ENCODE measurements at regions not wholly inside any gene's neighbourhood (a gene's known extent, or its start where the extent isn't known, plus 50 kb on each side); places are given as distances from the start of the nearest gene placed in this dataset.

DNA sequence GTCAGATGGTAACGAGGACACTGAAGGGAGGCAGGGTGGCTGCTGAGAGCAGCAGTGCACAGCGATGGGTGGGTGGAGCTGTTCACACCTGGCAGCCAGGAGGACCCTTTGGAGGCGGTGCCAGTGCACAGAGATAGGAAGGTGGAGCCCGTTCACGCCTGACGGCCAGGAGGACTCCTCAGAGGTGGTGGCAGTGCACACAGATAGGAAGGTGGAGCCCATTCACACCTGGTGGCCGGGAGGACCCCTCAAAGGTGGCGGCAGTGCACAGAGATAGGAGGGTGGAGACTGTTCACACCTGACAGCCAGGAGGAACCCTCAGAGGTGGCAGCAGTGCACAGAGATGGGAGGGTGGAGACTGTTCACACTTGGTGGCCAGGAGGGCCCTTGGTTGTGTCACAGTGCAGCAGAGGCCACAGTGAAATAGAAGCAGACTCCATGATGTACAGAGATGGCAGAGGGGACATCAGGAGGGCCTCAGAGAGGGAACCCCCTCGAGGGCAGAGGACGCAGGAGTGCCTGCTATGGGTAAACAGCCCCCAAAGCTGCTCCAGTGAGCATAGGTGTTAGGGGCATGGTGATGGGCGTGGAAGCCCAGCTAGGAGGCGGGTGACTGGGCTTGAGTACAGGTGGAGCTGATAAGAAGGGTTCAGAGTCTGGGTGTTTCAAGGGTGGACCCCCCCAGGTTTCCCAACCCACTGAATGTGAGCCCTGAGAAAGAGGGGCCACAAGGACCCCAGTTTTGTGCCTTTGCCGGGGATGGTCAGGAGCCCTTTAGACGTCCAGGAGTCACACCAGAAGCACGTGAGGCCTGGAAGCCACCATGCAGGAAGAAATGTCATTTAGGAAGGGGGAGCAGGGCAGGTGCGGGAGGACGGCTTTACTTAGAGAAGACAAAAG, 566.7 kb downstream of the BRD1 start:
- DNase-seq (ENCODE audit: low spot score): no peak

DNA sequence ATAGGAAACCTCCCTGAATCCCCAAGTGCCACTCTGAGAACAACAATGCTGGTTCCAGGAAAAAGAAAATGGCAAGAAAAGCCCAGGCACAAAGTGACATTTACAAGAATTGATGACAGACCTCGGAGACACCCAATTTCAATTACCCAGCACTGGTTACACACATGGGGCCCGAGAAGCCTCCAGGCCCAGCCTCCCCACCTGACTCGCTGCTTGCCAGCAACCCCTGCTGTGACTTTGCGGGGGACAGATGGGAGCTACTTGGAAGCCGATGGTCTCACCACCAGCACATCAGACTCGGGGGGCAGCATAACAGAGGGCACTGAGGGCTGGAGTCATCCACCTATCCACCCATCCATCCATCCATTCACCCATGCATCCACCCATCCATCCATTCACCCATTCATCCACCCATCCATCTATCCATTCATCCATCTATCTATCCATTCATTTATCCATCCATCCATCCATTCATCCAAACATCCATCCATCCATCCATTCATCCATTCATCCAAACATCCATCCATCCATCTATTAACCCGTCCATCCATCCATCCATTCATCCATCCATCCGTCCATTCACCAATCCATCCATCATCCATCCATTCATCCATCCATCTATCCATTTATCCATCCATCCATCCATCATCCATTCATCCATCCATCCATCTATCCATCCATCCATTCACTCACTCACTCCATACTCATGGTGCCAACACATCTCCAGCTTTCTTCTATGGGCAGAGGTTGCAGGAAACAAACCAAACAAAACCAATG, 567.6 kb downstream of the BRD1 start:
- DNase-seq (ENCODE audit: low spot score): no peak

DNA sequence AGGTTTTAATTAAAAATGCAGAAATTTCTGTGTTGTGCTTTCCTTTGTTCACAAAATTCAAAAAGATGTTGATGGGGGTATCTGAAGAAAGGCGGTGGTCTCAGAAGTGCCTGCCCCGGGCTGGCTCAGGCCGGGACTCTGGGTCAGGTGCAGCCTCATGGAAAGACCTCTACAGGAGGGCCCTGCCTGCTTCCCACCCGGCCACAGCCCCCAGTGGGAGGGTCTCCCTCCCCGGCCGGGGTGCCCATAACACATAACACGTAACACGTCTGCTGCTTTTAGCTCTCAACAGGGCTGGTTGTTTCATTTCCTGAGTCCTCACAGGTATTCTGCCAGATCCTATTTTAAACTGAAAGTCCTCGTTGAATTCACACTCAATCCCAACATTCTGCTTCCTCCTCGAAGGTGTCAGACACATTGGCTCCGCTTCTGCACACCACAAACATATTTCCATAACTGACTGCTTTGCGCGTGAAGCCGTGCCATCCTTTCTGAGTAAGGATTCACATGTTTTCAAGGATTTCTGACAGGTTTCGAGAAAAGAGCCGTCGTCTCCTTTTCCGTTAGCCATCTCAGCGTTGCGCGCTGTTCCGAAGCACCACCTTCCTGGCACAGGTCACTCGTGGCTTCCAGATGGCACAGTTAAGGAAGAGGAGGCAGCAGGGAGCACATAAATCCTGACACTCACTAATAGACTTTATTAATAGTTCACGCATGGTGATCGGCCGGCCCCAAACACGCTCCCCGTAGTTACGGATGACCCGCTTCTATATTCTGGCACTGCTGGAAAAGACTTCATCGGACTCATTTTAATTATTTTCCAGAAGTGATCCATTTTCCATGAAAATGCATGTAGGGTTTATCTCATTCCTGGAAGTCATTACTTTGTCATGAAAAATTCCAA, 569.3 kb downstream of the BRD1 start:
- DNase-seq (ENCODE audit: low spot score): no peak

DNA sequence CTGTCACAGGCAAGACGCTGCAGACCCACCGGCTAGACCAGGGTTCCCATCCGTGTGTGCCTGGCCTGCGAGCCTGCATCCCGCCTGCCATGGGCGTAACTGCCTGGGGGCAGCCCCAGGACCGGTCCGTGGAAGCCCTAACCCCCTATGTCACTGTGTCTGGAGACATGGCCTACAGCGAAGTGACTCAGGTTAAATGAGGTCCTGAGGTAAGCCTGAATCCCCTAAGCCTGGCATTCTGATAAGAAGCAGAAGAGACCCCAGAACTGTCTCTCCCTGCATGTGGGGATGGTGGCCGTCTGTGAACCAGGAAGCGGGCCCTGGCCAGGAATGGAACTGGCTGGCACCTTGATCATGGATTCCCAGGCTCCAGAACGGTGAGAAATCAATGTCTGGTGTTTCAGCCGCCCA, 570.1 kb downstream of the BRD1 start:
- no peak for DNase-seq (ENCODE audit: low spot score)

DNA sequence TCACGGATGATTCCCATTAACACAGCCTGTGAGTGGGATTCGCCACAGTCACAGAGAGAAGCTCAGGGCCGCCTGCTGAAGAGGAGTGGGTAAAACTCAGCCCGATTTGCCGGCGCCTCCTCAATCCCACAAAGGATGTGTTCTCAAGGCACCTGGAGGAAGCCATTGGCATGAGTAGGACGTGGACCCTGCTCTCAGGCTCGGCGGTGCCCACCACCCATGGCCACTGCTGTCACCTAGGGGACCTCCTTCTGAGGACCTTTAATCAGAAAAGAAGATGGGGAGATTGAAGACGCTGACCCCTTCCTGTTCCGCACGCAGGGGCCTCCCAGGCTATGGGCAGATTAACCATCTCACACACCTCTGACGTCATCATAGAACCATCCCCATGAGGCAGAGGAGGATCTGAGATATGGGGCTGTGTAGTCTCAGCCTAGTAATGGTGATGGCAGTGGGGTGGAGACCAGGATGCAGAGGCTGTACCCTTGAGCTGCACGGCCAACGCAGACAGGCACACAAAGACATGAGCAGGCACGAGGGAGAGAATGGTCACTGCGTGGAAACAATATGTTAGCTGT, 571.8 kb downstream of the BRD1 start:
- DNase-seq (ENCODE audit: low spot score): no peak

DNA sequence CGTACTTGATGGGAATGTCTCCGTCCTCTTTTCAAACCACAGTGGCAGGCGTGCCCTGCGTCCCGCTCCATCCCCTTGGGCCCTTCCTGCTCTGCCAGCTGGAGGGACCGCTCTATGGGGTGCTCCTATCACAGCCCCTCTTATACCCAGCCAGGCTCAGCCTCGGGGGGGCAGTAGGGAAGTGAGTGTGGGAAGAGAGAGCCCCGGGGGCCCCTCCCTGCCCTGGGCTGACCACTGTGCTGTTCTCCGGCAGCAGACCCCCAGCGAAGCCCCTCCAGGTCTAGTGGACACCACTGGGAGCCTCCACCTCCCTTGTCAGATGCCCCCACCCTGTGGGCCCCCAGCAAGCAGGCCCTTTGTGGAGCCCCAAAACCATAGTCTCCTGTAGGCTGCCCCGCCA, 572.5 kb downstream of the BRD1 start:
- DNase-seq (ENCODE audit: low spot score): no peak

DNA sequence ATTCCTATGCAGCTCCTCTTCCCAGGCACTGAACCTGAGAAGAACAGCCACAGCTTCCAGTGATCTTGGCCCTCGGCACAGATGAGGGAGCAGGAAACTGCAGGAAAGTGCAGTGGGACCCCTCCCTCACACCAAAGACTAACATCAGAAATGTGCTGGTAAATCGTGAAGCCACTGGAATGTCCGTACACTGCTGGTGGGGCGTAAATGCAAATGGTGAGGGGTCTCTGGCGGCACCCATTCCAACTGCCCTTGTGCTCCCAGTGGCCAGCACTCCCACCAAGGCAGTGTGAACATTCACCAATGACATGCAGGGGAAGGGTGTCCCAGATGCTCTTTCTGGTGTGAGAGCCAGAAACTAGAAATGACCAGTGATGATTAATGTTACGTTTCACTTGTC, 574.0 kb downstream of the BRD1 start:
- no peak for DNase-seq (ENCODE audit: low spot score)

DNA sequence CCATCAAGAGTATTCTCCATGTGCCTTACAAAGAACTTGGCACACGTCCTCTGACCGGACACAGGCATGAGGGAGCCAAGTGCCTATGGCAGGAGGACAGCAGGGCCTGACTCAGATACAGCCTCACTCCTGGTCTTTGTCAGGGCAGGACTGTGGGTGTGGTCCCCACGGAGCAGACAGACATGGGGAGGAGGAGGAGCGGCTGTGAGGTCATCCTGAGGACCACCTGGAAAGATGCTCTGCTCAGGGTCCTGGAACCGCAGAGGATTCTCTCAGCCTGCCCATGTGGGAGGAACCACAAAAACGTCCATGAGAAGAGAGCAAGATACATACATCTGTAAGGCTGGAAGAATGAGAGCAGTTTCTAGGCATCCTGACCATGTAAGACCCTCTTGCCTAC, 576.3 kb downstream of the BRD1 start:
- no peak for DNase-seq (ENCODE audit: low spot score)

DNA sequence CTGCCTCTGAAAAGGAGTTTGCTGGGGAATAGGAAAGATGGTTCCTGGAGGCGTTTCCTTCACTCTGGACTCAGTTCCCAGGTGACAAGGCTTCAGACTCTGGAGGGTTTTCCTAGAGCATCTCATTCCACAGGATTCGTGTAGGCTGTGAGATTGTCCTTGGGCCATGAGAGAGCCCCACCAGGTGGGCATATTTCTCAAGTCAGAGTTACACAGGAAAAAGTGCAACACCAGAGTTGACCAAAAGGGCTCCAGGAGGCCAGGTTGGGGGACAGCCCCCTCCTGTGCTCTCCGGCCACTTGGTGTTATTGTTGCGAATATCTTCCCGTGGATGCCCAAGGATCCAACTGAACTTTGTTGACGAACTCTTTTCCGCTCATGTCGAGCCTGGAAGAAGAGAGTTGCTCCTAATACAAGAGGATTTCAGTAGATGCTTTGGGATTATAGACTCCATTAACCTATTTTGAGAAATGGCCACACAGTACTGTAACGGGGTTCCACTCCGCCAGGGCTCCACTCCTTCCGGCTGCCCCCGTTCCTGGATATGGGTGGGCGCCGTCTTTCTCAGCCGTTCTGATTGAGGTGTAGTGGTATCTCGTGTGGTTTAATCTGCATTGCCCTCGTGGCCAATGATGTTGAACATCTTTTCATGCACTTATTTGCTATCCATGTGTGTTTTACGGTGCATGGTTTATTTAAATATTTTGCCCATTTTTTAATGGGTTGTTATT, 580.3 kb downstream of the BRD1 start:
- no peak for DNase-seq (ENCODE audit: low spot score)

DNA sequence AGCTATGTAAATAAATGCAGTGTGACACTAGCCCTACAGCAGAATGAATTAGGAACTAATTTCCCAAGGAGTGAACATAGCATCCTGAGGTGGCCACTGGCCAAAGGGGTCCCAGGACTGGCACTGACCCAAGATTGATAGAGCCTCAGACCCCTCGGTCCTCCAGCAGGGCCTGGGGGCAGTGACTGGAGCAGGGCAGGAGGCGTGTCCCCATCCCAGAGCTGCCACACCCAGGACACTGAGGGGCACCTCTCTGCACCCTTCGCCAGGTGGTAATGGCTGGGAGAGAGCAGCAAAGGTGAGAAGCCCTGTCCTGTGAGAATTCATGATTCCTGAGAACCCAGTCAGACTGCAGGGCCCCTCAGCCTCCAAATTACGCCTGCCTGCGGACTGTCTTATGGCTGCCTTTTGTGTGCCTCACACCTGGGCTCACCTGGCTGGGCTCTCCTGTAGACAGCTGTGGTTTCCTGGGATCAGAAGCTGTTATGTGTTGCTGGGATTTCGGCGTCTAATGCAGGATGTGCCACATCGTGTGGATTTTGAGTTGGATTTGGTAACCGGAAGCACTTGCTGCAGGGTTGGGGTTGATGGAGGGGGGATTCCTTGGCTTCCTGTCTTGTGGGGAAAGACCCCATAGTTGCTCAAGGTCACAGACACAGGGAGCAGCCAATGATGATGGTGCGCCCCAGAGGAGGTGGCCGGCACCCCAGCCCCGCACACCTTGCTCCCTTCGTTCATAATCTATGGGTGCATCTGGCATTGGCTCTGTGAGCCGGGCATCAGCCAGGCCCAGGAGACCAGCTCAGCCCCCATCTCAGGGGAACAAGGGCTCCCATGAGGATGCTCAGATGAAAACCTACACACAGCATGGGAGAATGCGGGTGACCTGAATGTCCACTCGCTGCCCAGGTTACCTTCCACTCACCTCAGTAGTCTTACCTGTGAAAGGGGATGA, 582.9 kb downstream of the BRD1 start:
- no peak for DNase-seq (ENCODE audit: low spot score)

DNA sequence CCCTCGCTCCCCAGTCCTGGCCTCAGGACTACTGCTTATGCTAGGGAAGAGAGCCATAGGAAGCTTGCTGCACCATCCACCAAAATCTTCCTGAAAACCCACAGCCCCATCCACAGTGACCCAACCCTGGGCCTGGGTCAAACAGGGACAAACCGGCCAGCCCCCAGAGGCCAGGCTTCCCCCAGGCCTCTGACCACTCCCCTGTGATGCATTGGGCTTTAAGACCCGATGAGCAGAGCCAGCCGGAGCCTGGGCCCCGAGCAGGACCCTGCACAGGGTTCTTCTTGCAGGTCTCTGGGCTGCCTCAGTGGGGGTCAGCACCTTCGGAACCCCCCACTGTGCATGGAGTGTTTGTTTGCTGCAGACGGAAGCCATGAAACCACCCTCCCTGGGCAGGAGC, 583.7 kb downstream of the BRD1 start:
- no peak for DNase-seq (ENCODE audit: low spot score)

DNA sequence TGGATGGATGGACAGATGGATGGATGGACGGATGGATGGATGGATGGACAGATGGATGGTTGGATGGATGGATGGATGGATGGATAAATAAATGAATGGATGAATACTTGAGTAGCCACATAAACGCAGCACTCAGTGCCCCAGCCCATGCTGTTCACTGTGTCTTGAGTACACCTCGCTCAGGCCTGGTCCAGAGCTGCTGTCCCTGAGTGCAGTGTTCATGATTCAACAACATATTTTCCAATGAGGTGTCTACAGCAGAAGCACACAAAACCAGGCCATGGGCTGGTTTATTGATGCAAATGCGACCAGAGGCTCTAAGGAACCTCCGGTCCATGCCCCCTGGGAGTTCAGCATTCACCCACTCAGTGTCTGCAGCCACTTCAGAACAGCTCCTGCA, 584.3 kb downstream of the BRD1 start:
- DNase-seq (ENCODE audit: low spot score): no peak

DNA sequence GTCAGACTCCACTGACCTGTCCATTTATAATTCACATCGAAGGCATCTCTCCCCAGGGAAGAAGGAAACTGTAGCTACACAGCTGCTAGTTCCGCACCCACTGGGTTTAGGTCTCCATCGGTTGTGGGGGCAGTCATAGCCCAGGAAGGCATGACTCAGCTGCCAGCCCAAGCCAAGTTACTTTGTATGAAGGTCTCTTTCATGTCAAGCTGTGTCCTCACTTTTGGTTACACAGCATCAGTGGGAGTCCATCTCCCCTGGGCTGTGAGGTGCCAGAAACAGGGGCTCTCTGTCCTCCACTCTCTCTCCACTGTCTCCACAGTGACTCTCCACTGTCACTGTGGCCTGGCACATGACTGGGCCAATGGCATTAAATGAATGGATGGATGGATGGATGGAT, 585.2 kb downstream of the BRD1 start:
- no peak for DNase-seq (ENCODE audit: low spot score)

DNA sequence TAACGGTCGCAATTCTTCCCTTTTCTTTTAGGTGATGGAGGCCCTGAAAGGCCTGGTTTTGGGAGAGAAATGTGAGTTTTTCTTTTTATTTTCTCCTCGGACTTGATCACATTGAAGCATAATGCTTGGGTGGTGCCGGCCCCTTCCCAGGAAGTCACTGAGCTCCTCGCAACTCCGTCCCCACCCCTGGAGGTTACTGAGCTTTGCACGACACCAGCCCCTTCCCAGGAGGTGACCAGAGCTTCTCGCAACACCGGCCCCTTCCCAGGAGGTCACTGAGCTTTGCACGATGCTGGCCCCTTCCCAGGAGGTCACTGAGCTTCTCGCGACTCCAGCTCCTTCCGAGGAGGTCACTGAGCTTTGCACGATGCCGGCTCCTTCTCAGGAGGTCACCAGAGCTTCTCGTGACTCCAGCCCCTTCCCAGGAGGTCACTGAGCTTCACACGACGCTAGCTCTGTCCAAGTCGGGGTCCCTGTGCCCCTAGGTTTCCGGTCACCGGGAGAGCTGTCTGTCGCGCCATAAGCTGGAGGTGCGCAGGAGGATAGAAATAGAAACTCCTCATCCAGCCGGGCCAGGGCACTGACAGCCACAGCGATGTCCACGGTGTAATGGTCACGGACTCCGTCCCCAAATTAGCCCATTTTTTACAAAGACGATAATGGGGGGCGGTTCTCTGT, 586.4 kb downstream of the BRD1 start:
- no peak for DNase-seq (ENCODE audit: low spot score)

DNA sequence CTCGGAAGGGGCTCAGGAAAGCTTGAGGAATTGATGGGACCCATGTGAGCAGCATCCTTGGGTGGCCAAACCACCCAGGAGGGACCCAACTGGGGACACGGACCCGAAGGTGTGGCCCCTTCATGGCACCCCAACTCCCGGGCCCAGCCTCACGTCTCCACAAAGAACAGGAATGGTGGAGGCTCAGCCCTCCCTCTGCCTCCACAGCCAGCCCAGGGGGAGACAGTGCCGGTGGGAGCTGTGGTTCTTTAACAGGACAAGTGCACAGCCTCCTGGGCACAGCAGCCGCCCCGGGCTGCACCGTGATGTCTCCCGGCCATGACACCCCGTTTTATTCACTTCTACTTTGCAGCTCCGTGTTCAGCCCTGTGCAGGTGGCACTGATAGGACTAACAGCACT, 587.2 kb downstream of the BRD1 start:
- no peak for DNase-seq (ENCODE audit: low spot score)

DNA sequence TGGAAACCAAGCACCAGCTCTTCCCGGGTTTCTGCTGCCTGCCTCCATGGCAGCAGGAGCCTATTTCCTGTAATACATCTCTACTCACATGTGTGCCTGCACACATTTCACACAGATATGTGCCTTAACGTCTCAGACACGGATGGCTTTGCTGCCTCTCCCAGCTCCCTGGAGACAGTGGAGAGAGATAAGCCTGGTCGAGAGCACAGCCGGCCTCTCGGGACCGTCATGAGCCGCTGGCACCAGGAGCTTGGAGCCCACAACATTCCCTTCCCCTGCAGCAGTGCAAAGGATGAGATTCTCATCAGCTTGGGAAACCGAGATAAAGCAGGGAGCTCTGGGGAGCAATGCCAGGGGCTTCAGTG, 587.7 kb downstream of the BRD1 start:
- no peak for DNase-seq (ENCODE audit: low spot score)

DNA sequence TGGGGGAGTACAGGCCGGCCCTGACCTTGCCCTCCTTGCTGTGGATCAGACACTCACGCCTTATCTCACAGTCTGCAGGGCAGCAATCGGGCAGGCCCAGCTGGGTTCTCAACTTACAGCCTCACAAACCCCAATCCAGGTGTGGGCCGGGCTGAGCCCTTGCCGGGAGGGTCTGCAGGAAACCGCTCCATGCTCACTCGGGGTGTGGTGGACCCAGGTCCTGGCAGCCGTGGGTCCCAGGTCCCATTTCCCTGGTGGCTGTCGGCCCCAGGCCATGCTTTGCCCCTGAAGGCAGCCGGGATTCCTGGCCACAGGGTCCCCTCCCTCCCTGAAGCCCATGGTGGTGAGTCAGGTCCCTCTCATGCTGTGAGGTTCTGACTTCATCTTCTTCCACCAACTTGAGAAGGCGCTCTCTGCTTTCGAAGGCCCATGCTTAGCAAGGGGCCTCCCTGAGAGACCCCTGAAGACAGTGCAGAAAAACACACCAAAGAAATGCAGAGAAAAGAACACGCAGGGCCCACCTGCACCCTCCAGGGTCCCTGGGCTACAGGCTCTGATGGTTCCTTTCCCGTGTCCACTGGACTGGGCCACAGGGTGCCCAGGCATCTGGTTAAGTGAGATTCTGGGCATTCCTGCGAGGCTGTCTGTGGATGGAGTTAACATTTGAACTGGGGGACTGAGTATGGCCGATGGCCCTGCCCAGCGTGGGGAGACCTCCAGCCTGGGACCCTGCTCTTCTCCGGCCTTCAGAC, 588.2 kb downstream of the BRD1 start:
- no peak for DNase-seq (ENCODE audit: low spot score)

DNA sequence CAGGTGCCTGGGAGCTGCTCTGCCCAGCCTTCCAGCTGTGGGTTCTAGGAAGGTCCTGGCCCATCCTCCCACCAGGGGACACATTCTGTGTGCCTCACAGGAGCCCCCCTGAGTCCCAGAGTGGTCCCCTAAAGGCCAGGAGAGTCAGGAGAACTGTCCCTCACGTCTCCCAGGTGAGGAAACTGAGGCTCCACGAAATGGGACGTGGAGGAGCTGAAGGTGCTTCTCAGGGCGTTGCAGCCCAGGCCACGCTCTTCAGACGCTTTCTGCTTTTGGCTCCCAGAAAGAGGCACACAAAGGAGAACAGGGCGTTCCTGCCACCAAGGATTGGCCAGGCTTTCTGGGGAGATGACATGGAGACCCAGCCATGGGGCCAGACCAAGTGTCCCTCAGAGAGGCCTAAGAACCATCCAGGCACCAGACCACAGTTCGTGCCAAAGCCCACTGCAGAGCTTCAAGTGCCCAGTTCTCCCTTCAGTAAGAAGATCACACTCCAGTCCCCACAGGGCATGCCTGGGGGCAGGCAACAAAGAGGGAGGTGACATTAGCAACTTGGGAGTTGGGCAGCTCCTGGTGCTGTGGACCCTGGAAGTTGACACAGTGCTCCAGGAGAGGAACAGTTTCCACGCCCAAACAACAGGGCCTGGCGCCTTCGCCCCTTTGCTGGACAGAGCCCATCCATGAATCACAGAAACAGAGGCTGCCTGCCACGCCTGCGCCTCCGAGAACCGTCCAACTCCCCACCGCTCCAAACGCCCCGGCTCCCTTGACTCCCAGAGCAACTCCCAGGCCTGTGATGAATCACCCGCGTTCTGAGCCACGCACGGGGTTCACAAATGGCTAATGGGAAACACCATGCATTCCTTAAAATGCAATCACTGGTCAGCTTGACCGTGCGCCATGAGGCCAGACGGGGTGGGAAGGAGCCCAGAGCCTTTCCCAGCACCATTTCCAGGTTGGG, 589.2 kb downstream of the BRD1 start:
- DNase-seq (ENCODE audit: low spot score): no peak
